HG03159 (cell line): ENCODE measurements at regions not wholly inside any gene's neighbourhood (a gene's known extent, or its start where the extent isn't known, plus 50 kb on each side); places are given as distances from the start of the nearest gene placed in this dataset.
"Not testable (repeated sequence)": the region's sequence is repeated elsewhere in the genome, so short reads cannot be mapped to it uniquely, and the experiment has no call there.

Experiments
- ATAC-seq: cut with Tn5 transposase; IDR thresholded peaks from one replicate; pipeline ENCODE4 v1.9.1; 2021; ENCODE audit warnings: mild to moderate bottlenecking, moderate library complexity; ENCODE audit not compliant: unreplicated experiment

GRCh38 chr21:14757533-14758327, 211.6 kb upstream of the SAMSN1 start:
- ATAC-seq, result no peak

GRCh38 chr21:14755086-14755485, 209.0 kb upstream of the SAMSN1 start:
- no peak for ATAC-seq

GRCh38 chr21:14754682-14755081, 208.6 kb upstream of the SAMSN1 start:
- ATAC-seq, result no peak

GRCh38 chr21:14754259-14754604, 208.1 kb upstream of the SAMSN1 start:
- ATAC-seq, result no peak

- no peak for ATAC-seq
Measured at GRCh38 chr21:14753466-14754258, 207.5 kb upstream of the SAMSN1 start.

GRCh38 chr21:14753069-14753465, 207.0 kb upstream of the SAMSN1 start:
- no peak for ATAC-seq

- ATAC-seq, result no peak
Measured at GRCh38 chr21:14752345-14752909, 206.3 kb upstream of the SAMSN1 start.

GRCh38 chr21:14751602-14752344, 205.7 kb upstream of the SAMSN1 start:
- ATAC-seq, result no peak

GRCh38 chr21:14751011-14751410, 204.9 kb upstream of the SAMSN1 start:
- ATAC-seq, result no peak

- ATAC-seq, result no peak
Measured at GRCh38 chr21:14750041-14750440, 203.9 kb upstream of the SAMSN1 start.

- ATAC-seq, result no peak
Measured at GRCh38 chr21:14748662-14749061, 202.5 kb upstream of the SAMSN1 start.

- ATAC-seq, result no peak
Measured at GRCh38 chr21:14744368-14744767, 198.3 kb upstream of the SAMSN1 start.

- no peak for ATAC-seq
Measured at GRCh38 chr21:14742119-14742518, 196.0 kb upstream of the SAMSN1 start.

- no peak for ATAC-seq
Measured at GRCh38 chr21:14741256-14741655, 195.1 kb upstream of the SAMSN1 start.

- ATAC-seq, result no peak
Measured at GRCh38 chr21:14740692-14741091, 194.6 kb upstream of the SAMSN1 start.

- ATAC-seq, result no peak
Measured at GRCh38 chr21:14740116-14740515, 194.0 kb upstream of the SAMSN1 start.

GRCh38 chr21:14739590-14739989, 193.5 kb upstream of the SAMSN1 start:
- no peak for ATAC-seq

- not testable (repeated sequence) for ATAC-seq
Measured at GRCh38 chr21:14738576-14738975, 192.5 kb upstream of the SAMSN1 start.

- ATAC-seq, result no peak
Measured at GRCh38 chr21:14737922-14738321, 191.8 kb upstream of the SAMSN1 start.

GRCh38 chr21:14737284-14737691, 191.2 kb upstream of the SAMSN1 start:
- no peak for ATAC-seq

GRCh38 chr21:14736672-14737071, 190.6 kb upstream of the SAMSN1 start:
- no peak for ATAC-seq
